HEK293 (cell line): ENCODE measurements at regions not wholly inside any gene's neighbourhood (a gene's known extent, or its start where the extent isn't known, plus 50 kb on each side); places are given as distances from the start of the nearest gene placed in this dataset.

Experiments
- CTCF ChIA-PET: fragments of 350-600 bp; formaldehyde crosslinking; extraction: SDS; loops from one replicate; lab custom pipeline; 2021; ENCODE audit warnings: antibody characterized with exemption; lab: Yijun Ruan, JAX
- POLR2A ChIA-PET: fragments of 300-600 bp; formaldehyde crosslinking; extraction: SDS; loops from one replicate; lab custom pipeline; 2020; ENCODE audit warnings: antibody characterized with exemption, inconsistent platforms; lab: Yijun Ruan, JAX
- H3K27ac ChIP-seq: fragments of 200-500 bp; sonication (Bioruptor generic); 2 replicates; pipeline ENCODE4 v1.5.1; 2014; ENCODE audit warnings: low read depth, low read length, control low read depth, inconsistent platforms; ENCODE audit errors: extremely low read depth
- H3K36me3 ChIP-seq, 2 experiments: fragments of 200-500 bp in 1 of 2; sonication (Bioruptor generic) in 1 of 2; 1 replicate in 1 of 2; 2 replicates in 1 of 2; pipeline ENCODE4 v1.5.1; 2014 to 2017; ENCODE audit warnings: inconsistent platforms in 2 of 2, low read length in 2 of 2; ENCODE audit not compliant: control insufficient read depth in 2 of 2, insufficient read depth in 1 of 2
- H3K4me1 ChIP-seq: fragments of 200-500 bp; sonication (Bioruptor generic); 2 replicates; pipeline ENCODE4 v1.5.1; 2014; ENCODE audit warnings: mild to moderate bottlenecking, low read length, inconsistent platforms; ENCODE audit not compliant: control insufficient read depth, insufficient read depth
- H3K4me3 ChIP-seq: 2 replicates; pipeline ENCODE4 v1.5.1; 2011; ENCODE audit warnings: low read depth, mild to moderate bottlenecking, control low read depth, low read length, moderate library complexity
- H3K9me3 ChIP-seq: fragments of 200-500 bp; sonication (Bioruptor generic); 2 replicates; pipeline ENCODE4 v1.5.1; 2014; ENCODE audit warnings: low read depth, low read length, inconsistent platforms; ENCODE audit not compliant: control insufficient read depth, insufficient read depth
- BCL11A ChIP-seq: fragments of 450-650 bp; formaldehyde crosslinking; IDR thresholded peaks from 2 replicates; pipeline ENCODE4 v1.5.1; 2016; ENCODE audit warnings: low read depth, missing biosample characterization, missing genetic modification characterization
- FEZF1 ChIP-seq: fragments of 450-650 bp; formaldehyde crosslinking; IDR thresholded peaks from 2 replicates; pipeline ENCODE4 v1.5.1; 2016; ENCODE audit warnings: missing biosample characterization, missing genetic modification characterization
- KLF16 ChIP-seq: fragments of 450-650 bp; formaldehyde crosslinking; IDR thresholded peaks from 2 replicates; pipeline ENCODE4 v1.5.1; 2017; ENCODE audit warnings: missing biosample characterization, missing genetic modification characterization
- KLF7 ChIP-seq: fragments of 450-650 bp; formaldehyde crosslinking; IDR thresholded peaks from 2 replicates; pipeline ENCODE4 v1.5.1; 2016; ENCODE audit warnings: missing biosample characterization, missing genetic modification characterization, borderline replicate concordance
- TCF7L2 ChIP-seq: IDR thresholded peaks from 2 replicates; pipeline ENCODE4 v1.6.1; 2011; ENCODE audit warnings: low read depth, mild to moderate bottlenecking, inconsistent platforms, low read length, moderate library complexity, borderline replicate concordance
- ZBTB1 ChIP-seq: fragments of 450-650 bp; formaldehyde crosslinking; IDR thresholded peaks from 2 replicates; pipeline ENCODE4 v1.5.1; 2016; ENCODE audit warnings: missing biosample characterization, missing genetic modification characterization
- ZBTB17 ChIP-seq: fragments of 450-650 bp; formaldehyde crosslinking; IDR thresholded peaks from 2 replicates; pipeline ENCODE4 v1.5.1; 2016; ENCODE audit warnings: missing biosample characterization, missing genetic modification characterization
- ZBTB21 ChIP-seq: fragments of 450-650 bp; formaldehyde crosslinking; IDR thresholded peaks from 2 replicates; pipeline ENCODE4 v1.5.1; 2017; ENCODE audit warnings: missing biosample characterization, missing genetic modification characterization
- ZEB2 ChIP-seq: fragments of 450-650 bp; formaldehyde crosslinking; IDR thresholded peaks from 2 replicates; pipeline ENCODE4 v1.5.1; 2016; ENCODE audit warnings: missing biosample characterization, missing genetic modification characterization
- ZFP41 ChIP-seq: fragments of 450-650 bp; formaldehyde crosslinking; IDR thresholded peaks from 2 replicates; pipeline ENCODE4 v1.5.1; 2016; ENCODE audit warnings: missing biosample characterization, missing genetic modification characterization, borderline replicate concordance
- ZFP69B ChIP-seq: fragments of 450-650 bp; formaldehyde crosslinking; IDR thresholded peaks from 2 replicates; pipeline ENCODE4 v1.5.1; 2016; ENCODE audit warnings: missing biosample characterization, missing genetic modification characterization
- ZIC2 ChIP-seq: fragments of 450-650 bp; formaldehyde crosslinking; IDR thresholded peaks from 2 replicates; pipeline ENCODE4 v1.5.1; 2016; ENCODE audit warnings: missing biosample characterization, missing genetic modification characterization
- ZNF114 ChIP-seq: fragments of 450-650 bp; formaldehyde crosslinking; IDR thresholded peaks from 2 replicates; pipeline ENCODE4 v1.5.0; 2017; ENCODE audit warnings: missing biosample characterization, missing genetic modification characterization
- ZNF2 ChIP-seq: fragments of 450-650 bp; formaldehyde crosslinking; IDR thresholded peaks from 2 replicates; pipeline ENCODE4 v1.5.1; 2016; ENCODE audit warnings: missing biosample characterization, missing genetic modification characterization
- ZNF223 ChIP-seq: fragments of 450-650 bp; formaldehyde crosslinking; IDR thresholded peaks from 2 replicates; pipeline ENCODE4 v1.5.1; 2016; ENCODE audit warnings: missing biosample characterization, missing genetic modification characterization
- ZNF248 ChIP-seq: fragments of 450-650 bp; formaldehyde crosslinking; IDR thresholded peaks from 2 replicates; pipeline ENCODE4 v1.5.1; 2017; ENCODE audit warnings: missing biosample characterization, missing genetic modification characterization
- ZNF366 ChIP-seq: fragments of 450-650 bp; formaldehyde crosslinking; conservative IDR thresholded peaks from 2 replicates; pipeline ENCODE4 v1.5.1; 2016; ENCODE audit warnings: missing biosample characterization, missing genetic modification characterization
- ZNF561 ChIP-seq: fragments of 450-650 bp; IDR thresholded peaks from 2 replicates; pipeline ENCODE4 v1.5.1; 2018; ENCODE audit warnings: missing biosample characterization, missing genetic modification characterization, borderline replicate concordance
- ZNF596 ChIP-seq: fragments of 450-650 bp; IDR thresholded peaks from 2 replicates; pipeline ENCODE4 v1.5.0; 2018; ENCODE audit warnings: missing biosample characterization, mild to moderate bottlenecking, missing genetic modification characterization, moderate library complexity
- ZNF629 ChIP-seq: fragments of 450-650 bp; formaldehyde crosslinking; IDR thresholded peaks from 2 replicates; pipeline ENCODE4 v1.5.1; 2017; ENCODE audit warnings: missing biosample characterization, missing genetic modification characterization
- ZNF747 ChIP-seq: fragments of 450-650 bp; formaldehyde crosslinking; IDR thresholded peaks from 2 replicates; pipeline ENCODE4 v1.5.1; 2016; ENCODE audit warnings: missing biosample characterization, missing genetic modification characterization
- ZNF843 ChIP-seq: fragments of 450-650 bp; formaldehyde crosslinking; IDR thresholded peaks from 2 replicates; pipeline ENCODE4 v1.5.1; 2016; ENCODE audit warnings: missing biosample characterization, missing genetic modification characterization
- ZSCAN23 ChIP-seq: fragments of 450-650 bp; formaldehyde crosslinking; IDR thresholded peaks from 2 replicates; pipeline ENCODE4 v1.5.1; 2016; ENCODE audit warnings: missing biosample characterization, missing genetic modification characterization
- TF ChIP-seq, protein P1 (sequence below): fragments of 450-650 bp; formaldehyde crosslinking; IDR thresholded peaks from 2 replicates; pipeline ENCODE4 v1.5.1; 2016; ENCODE audit warnings: missing biosample characterization, missing genetic modification characterization
- TF ChIP-seq, protein P2 (sequence below): fragments of 450-650 bp; formaldehyde crosslinking; IDR thresholded peaks from 2 replicates; pipeline ENCODE4 v1.5.1; 2016; ENCODE audit warnings: missing biosample characterization, missing genetic modification characterization
- TF ChIP-seq, protein P3 (sequence below): fragments of 450-650 bp; formaldehyde crosslinking; IDR thresholded peaks from 2 replicates; pipeline ENCODE4 v1.5.1; 2016; ENCODE audit warnings: missing biosample characterization, missing genetic modification characterization
- TF ChIP-seq, protein P4 (sequence below): fragments of 450-650 bp; formaldehyde crosslinking; IDR thresholded peaks from 2 replicates; pipeline ENCODE4 v1.5.1; 2017; ENCODE audit warnings: missing biosample characterization, missing genetic modification characterization
- TF ChIP-seq, protein P5 (sequence below): fragments of 450-650 bp; formaldehyde crosslinking; IDR thresholded peaks from 2 replicates; pipeline ENCODE4 v1.5.1; 2016; ENCODE audit warnings: missing biosample characterization, missing genetic modification characterization, borderline replicate concordance

DNA sequence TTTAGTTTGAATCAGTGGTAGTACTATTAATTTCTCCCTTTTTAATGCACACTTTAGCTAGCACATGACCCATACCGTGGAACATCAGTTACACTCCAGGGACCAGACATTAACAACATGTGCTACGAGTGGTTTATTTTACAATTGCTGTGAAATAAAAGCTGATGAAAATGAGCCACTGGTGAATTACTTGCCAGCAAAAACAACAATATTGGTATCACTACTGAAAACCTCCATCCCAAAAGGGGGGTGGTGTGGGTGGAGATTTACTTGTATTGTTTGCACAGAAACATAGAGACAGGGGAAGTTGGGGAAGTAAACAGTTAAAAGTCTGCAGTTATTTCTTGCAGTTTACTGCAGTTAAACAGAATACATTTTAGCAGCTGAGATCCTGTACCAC, 369.6 kb upstream of the GRAMD2B start:
- H3K27ac ChIP-seq = peak overlapping the region; percentile 19; the same call in 1 of the 2 replicates
- H3K4me1 ChIP-seq = peaks cover 24% of the 10 kb centered on the region
- ChIA-PET CTCF (no interaction called here), POLR2A (interaction anchor here (0.6 kb wide), 1 partner anchor 46 kb away, joined by 3 read pairs; no protein-coding TSS in a partner anchor)
- no peaks in the 10 kb centered on the region for H3K36me3 ChIP-seq
- H3K9me3 ChIP-seq = no peaks in the 10 kb centered on the region
- no peak overlapping the region for H3K4me3 ChIP-seq
- TF ChIP-seq ZBTB17 = peak; percentile 62
- TF ChIP-seq, protein P1, sequence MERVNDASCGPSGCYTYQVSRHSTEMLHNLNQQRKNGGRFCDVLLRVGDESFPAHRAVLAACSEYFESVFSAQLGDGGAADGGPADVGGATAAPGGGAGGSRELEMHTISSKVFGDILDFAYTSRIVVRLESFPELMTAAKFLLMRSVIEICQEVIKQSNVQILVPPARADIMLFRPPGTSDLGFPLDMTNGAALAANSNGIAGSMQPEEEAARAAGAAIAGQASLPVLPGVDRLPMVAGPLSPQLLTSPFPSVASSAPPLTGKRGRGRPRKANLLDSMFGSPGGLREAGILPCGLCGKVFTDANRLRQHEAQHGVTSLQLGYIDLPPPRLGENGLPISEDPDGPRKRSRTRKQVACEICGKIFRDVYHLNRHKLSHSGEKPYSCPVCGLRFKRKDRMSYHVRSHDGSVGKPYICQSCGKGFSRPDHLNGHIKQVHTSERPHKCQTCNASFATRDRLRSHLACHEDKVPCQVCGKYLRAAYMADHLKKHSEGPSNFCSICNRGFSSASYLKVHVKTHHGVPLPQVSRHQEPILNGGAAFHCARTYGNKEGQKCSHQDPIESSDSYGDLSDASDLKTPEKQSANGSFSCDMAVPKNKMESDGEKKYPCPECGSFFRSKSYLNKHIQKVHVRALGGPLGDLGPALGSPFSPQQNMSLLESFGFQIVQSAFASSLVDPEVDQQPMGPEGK (tag by site-specific recombination) = no peak
- no peak for TF ChIP-seq TCF7L2
- no peak for TF ChIP-seq ZFP41 (tag by site-specific recombination)
- peak; percentile 23; the same call in 1 of the 2 replicates for TF ChIP-seq ZNF366
- TF ChIP-seq BCL11A (tag by site-specific recombination) = peak; percentile 84; the same call in 1 of the 2 replicates
- TF ChIP-seq ZBTB21 (tag by site-specific recombination) = no peak
- TF ChIP-seq ZEB2 = 0 out of 2 replicates have a peak, but pooled peaks have one; percentile 20
- no peak for TF ChIP-seq ZNF248 (tag by site-specific recombination)
- no peak for TF ChIP-seq ZNF747
- no peak for TF ChIP-seq KLF7
- peak; percentile 78 for TF ChIP-seq FEZF1 (tag by site-specific recombination)
- TF ChIP-seq, protein P2, sequence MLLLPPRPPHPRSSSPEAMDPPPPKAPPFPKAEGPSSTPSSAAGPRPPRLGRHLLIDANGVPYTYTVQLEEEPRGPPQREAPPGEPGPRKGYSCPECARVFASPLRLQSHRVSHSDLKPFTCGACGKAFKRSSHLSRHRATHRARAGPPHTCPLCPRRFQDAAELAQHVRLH = peak; percentile 62; the same call in 1 of the 2 replicates
- TF ChIP-seq ZFP69B (tag by site-specific recombination) = no peak
- TF ChIP-seq, protein P3, sequence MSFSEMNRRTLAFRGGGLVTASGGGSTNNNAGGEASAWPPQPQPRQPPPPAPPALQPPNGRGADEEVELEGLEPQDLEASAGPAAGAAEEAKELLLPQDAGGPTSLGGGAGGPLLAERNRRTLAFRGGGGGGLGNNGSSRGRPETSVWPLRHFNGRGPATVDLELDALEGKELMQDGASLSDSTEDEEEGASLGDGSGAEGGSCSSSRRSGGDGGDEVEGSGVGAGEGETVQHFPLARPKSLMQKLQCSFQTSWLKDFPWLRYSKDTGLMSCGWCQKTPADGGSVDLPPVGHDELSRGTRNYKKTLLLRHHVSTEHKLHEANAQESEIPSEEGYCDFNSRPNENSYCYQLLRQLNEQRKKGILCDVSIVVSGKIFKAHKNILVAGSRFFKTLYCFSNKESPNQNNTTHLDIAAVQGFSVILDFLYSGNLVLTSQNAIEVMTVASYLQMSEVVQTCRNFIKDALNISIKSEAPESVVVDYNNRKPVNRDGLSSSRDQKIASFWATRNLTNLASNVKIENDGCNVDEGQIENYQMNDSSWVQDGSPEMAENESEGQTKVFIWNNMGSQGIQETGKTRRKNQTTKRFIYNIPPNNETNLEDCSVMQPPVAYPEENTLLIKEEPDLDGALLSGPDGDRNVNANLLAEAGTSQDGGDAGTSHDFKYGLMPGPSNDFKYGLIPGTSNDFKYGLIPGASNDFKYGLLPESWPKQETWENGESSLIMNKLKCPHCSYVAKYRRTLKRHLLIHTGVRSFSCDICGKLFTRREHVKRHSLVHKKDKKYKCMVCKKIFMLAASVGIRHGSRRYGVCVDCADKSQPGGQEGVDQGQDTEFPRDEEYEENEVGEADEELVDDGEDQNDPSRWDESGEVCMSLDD (tag by site-specific recombination) = no peak
- no peak for TF ChIP-seq ZNF2 (tag by site-specific recombination)
- TF ChIP-seq ZNF114 (tag by site-specific recombination) = no peak
- peak; percentile 60; the same call in 1 of the 2 replicates for TF ChIP-seq ZNF561 (tag by site-specific recombination)
- no peak for TF ChIP-seq ZNF223 (tag by site-specific recombination)
- peak; percentile 63 for TF ChIP-seq ZNF596 (tag by site-specific recombination)
- TF ChIP-seq, protein P4, sequence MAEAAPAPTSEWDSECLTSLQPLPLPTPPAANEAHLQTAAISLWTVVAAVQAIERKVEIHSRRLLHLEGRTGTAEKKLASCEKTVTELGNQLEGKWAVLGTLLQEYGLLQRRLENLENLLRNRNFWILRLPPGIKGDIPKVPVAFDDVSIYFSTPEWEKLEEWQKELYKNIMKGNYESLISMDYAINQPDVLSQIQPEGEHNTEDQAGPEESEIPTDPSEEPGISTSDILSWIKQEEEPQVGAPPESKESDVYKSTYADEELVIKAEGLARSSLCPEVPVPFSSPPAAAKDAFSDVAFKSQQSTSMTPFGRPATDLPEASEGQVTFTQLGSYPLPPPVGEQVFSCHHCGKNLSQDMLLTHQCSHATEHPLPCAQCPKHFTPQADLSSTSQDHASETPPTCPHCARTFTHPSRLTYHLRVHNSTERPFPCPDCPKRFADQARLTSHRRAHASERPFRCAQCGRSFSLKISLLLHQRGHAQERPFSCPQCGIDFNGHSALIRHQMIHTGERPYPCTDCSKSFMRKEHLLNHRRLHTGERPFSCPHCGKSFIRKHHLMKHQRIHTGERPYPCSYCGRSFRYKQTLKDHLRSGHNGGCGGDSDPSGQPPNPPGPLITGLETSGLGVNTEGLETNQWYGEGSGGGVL (tag by site-specific recombination) = no peak
- TF ChIP-seq, protein P5, sequence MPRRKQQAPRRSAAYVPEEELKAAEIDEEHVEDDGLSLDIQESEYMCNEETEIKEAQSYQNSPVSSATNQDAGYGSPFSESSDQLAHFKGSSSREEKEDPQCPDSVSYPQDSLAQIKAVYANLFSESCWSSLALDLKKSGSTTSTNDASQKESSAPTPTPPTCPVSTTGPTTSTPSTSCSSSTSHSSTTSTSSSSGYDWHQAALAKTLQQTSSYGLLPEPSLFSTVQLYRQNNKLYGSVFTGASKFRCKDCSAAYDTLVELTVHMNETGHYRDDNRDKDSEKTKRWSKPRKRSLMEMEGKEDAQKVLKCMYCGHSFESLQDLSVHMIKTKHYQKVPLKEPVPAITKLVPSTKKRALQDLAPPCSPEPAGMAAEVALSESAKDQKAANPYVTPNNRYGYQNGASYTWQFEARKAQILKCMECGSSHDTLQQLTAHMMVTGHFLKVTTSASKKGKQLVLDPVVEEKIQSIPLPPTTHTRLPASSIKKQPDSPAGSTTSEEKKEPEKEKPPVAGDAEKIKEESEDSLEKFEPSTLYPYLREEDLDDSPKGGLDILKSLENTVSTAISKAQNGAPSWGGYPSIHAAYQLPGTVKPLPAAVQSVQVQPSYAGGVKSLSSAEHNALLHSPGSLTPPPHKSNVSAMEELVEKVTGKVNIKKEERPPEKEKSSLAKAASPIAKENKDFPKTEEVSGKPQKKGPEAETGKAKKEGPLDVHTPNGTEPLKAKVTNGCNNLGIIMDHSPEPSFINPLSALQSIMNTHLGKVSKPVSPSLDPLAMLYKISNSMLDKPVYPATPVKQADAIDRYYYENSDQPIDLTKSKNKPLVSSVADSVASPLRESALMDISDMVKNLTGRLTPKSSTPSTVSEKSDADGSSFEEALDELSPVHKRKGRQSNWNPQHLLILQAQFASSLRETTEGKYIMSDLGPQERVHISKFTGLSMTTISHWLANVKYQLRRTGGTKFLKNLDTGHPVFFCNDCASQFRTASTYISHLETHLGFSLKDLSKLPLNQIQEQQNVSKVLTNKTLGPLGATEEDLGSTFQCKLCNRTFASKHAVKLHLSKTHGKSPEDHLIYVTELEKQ (tag by site-specific recombination) = peak; percentile 21; the same call in 1 of the 2 replicates
- no peak for TF ChIP-seq KLF16
- TF ChIP-seq ZNF629 (tag by site-specific recombination) = no peak
- no peak for TF ChIP-seq ZSCAN23 (tag by site-specific recombination)
- no peak for TF ChIP-seq ZBTB1 (tag by site-specific recombination)
- peak; percentile 80 for TF ChIP-seq ZNF843 (tag by site-specific recombination)
- TF ChIP-seq ZIC2 (tag by site-specific recombination) = no peak
